OCI-LY3 (cell line): ENCODE measurements at regions not wholly inside any gene's neighbourhood (a gene's known extent, or its start where the extent isn't known, plus 50 kb on each side); places are given as distances from the start of the nearest gene placed in this dataset.

ENCODE experiments used
- H2AFZ ChIP-seq: fragments of 200-600, 300-600 bp; shearing (Covaris generic); 2 replicates; pipeline ENCODE4 v1.6.0; 2014; ENCODE audit warnings: antibody characterized with exemption, low read depth, low read length
- H3K27ac ChIP-seq: fragments of 200-600, 300-600 bp; sonication (generic); 2 replicates; pipeline ENCODE4 v1.5.1; 2014; ENCODE audit warnings: mild to moderate bottlenecking, low read length, moderate library complexity, mixed read lengths
- H3K27me3 ChIP-seq: fragments of 200-600, 300-600 bp; sonication (generic); 2 replicates; pipeline ENCODE4 v1.6.1; 2014; ENCODE audit warnings: low read depth, low read length, mixed read lengths
- H3K36me3 ChIP-seq: fragments of 200-600, 300-600 bp; sonication (generic); replicated peaks from 2 replicates; pipeline ENCODE3; 2014; ENCODE audit warnings: low read depth, low read length, mixed read lengths
- H3K4me1 ChIP-seq: fragments of 300-600, 200-600 bp; sonication (generic); 2 replicates; pipeline ENCODE4 v1.6.1; 2014; ENCODE audit warnings: low read length, mixed read lengths
- H3K4me2 ChIP-seq: fragments of 200-600, 300-600 bp; sonication (generic); 2 replicates; pipeline ENCODE4 v1.6.1; 2014; ENCODE audit warnings: low read length, mixed read lengths
- H3K4me3 ChIP-seq: fragments of 300-600, 200-600 bp; sonication (generic); 2 replicates; pipeline ENCODE4 v1.5.1; 2014; ENCODE audit warnings: antibody characterized with exemption, mild to moderate bottlenecking, low read length, moderate library complexity
- H3K79me2 ChIP-seq: fragments of 300-600, 200-600 bp; shearing (Covaris generic); 2 replicates; pipeline ENCODE4 v1.6.1; 2014; ENCODE audit warnings: mild to moderate bottlenecking, low read length, mixed read lengths
- H3K9ac ChIP-seq: fragments of 300-600, 200-600 bp; shearing (Covaris generic); 2 replicates; pipeline ENCODE4 v1.6.0; 2014; ENCODE audit warnings: mild to moderate bottlenecking, low read length, moderate library complexity
- H3K9me3 ChIP-seq: fragments of 200-600, 300-600 bp; shearing (Covaris generic); 2 replicates; pipeline ENCODE4 v1.6.1; 2014; ENCODE audit warnings: low read length, mixed read lengths; ENCODE audit not compliant: insufficient read depth
- H4K20me1 ChIP-seq: fragments of 200-600, 300-600 bp; sonication (generic); 2 replicates; pipeline ENCODE4 v1.6.1; 2016; ENCODE audit warnings: low read length, mixed read lengths; ENCODE audit not compliant: insufficient read depth
- EZH2phosphoT487 ChIP-seq: fragments of 200-600 bp; shearing (Covaris generic); IDR thresholded peaks from 2 replicates; pipeline ENCODE4 v1.6.1; 2018; ENCODE audit warnings: antibody characterized with exemption, mixed run types, low read depth
- TF ChIP-seq, protein P1 (sequence below): fragments of 200-600, 300-600 bp; sonication (generic); IDR thresholded peaks from 2 replicates; pipeline ENCODE4 v1.5.1; 2014; ENCODE audit warnings: antibody characterized with exemption, low read length, low read depth

DNA sequence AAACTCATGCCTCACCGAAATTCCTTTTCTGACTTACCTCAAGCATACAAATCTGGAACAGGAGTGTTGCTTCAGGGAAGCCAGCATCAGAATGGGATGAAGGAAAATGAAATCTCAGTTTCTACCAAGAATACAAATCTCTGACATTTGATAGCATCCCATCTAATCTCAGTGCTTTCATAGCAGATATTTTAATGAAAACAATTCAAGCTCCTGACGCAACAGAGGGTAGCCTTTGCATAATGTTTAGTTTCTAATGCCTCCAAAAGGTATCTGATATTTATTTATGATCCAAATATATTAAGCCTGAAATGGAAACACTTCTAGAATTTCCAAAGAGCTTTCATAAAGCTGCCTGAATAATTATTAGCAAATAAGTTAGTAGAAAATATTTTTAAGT lies 251.4 kb downstream of the DEPDC1B start:
- no peak overlapping the region for H3K9ac ChIP-seq
- H3K27me3 ChIP-seq, result no peaks in the 10 kb centered on the region

DNA sequence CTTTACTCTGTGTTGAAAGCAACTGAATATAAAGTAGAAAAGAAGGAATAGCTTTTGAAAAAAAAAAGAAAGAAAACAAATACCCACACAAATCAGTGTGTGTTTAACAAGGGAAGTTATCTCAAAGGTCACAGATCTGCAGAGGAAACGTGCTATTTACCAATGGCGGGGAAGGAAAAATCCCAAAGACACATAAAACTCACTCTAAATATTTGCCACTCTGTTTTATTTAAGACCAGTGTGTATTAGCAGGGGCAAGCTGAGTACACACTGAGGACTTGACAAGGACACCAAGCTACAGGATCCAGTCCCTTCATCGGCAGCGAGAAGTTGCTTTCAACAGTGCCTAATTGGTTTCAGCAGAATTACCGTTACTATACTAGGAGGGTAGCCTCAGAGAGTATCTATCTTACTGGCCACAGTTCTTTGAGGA lies 252.5 kb downstream of the DEPDC1B start:
- Histone ChIP-seq H4K20me1 (no peaks in the 10 kb centered on the region), H3K27ac (no peak overlapping the region), H3K27me3 (no peaks in the 10 kb centered on the region), H3K4me1 (no peaks in the 10 kb centered on the region), H3K4me3 (no peak overlapping the region), H3K79me2 (no peaks in the 10 kb centered on the region), H3K36me3 (no peaks in the 10 kb centered on the region), H3K9me3 (no peaks in the 10 kb centered on the region), H3K4me2 (no peak overlapping the region), H3K9ac (no peak overlapping the region), H2AFZ (no peak overlapping the region)
- no peak for TF ChIP-seq EZH2phosphoT487
- TF ChIP-seq, protein P1, sequence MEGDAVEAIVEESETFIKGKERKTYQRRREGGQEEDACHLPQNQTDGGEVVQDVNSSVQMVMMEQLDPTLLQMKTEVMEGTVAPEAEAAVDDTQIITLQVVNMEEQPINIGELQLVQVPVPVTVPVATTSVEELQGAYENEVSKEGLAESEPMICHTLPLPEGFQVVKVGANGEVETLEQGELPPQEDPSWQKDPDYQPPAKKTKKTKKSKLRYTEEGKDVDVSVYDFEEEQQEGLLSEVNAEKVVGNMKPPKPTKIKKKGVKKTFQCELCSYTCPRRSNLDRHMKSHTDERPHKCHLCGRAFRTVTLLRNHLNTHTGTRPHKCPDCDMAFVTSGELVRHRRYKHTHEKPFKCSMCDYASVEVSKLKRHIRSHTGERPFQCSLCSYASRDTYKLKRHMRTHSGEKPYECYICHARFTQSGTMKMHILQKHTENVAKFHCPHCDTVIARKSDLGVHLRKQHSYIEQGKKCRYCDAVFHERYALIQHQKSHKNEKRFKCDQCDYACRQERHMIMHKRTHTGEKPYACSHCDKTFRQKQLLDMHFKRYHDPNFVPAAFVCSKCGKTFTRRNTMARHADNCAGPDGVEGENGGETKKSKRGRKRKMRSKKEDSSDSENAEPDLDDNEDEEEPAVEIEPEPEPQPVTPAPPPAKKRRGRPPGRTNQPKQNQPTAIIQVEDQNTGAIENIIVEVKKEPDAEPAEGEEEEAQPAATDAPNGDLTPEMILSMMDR, result no peak

More for the DNA sequence above, 251.4 kb downstream of the DEPDC1B start:
- Histone ChIP-seq H3K4me2 (no peak overlapping the region; the same call in 1 of the 2 replicates), H3K27ac (no peak overlapping the region), H2AFZ (no peak overlapping the region), H3K79me2 (no peaks in the 10 kb centered on the region), H3K9me3 (no peaks in the 10 kb centered on the region), H4K20me1 (no peaks in the 10 kb centered on the region), H3K36me3 (no peaks in the 10 kb centered on the region), H3K4me3 (no peak overlapping the region), H3K4me1 (no peaks in the 10 kb centered on the region)
- no peak for TF ChIP-seq EZH2phosphoT487
- TF ChIP-seq, protein P1, result no peak

DNA sequence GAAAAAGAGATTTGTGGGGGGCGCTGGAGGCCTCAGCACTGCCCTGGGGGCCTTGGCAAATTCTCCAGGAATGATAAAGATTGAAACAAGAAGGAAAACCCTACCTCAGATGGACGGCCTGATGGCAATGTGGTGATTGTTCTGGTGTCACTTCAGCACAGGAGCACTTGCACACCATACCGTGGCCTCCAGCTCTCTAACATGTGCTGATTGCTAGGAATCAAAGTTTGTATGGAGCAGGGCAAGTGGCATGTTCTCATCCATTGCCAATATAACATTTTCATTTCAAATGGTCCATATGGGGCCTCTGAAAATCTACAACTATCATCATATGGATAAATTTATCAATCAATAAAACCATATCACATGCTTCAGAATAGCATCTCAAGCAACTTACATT lies 253.0 kb downstream of the DEPDC1B start:
- H3K27me3 ChIP-seq, result no peaks in the 10 kb centered on the region
- H3K79me2 ChIP-seq, result no peaks in the 10 kb centered on the region
- TF ChIP-seq, protein P1, result no peak
- no peak for TF ChIP-seq EZH2phosphoT487
- no peaks in the 10 kb centered on the region for H3K36me3 ChIP-seq
- H3K4me2 ChIP-seq, result no peak overlapping the region
- no peak overlapping the region for H3K27ac ChIP-seq
- H3K4me1 ChIP-seq, result no peaks in the 10 kb centered on the region
- H3K9ac ChIP-seq, result no peak overlapping the region
- H3K9me3 ChIP-seq, result no peaks in the 10 kb centered on the region
- H4K20me1 ChIP-seq, result no peaks in the 10 kb centered on the region
- no peak overlapping the region for H2AFZ ChIP-seq
- H3K4me3 ChIP-seq, result no peak overlapping the region

DNA sequence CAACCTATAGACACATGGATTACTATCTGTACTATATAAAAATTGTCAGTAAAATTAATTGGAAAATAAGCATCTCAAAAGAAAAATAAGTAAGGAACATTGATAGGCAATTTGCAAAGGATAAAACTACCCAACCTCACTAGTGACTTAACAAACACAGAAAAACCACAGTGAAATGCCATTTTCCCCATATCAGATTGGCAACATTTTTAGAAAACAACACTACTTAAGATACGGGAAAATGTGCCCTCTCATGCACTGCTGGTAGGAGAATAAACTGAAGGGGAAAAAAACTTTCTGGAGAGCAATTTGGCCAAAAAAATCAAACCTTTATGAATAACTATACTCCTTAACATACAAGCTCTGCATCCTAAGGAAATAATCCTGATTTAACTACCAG lies 254.0 kb downstream of the DEPDC1B start:
- Histone ChIP-seq H3K9me3 (no peaks in the 10 kb centered on the region), H3K36me3 (no peaks in the 10 kb centered on the region), H3K4me1 (no peaks in the 10 kb centered on the region), H3K27ac (no peak overlapping the region), H3K27me3 (no peaks in the 10 kb centered on the region), H4K20me1 (no peaks in the 10 kb centered on the region), H3K4me2 (no peak overlapping the region), H3K79me2 (no peaks in the 10 kb centered on the region), H3K9ac (no peak overlapping the region), H3K4me3 (no peak overlapping the region), H2AFZ (no peak overlapping the region)
- no peak for TF ChIP-seq EZH2phosphoT487
- TF ChIP-seq, protein P1, result no peak
